Endothelial cell of umbilical vein (primary cell): ENCODE measurements at regions not wholly inside any gene's neighbourhood (a gene's known extent, or its start where the extent isn't known, plus 50 kb on each side); places are given as distances from the start of the nearest gene placed in this dataset.

Experiments used
- BruUV-seq: library from RNA; stranded (reverse); fragments of 400-500 nt; replicated peaks from 2 replicates; lab custom pipeline; 2021; lab: Mats Ljungman, UMichigan
- CTCF ChIA-PET: fragments of 300-600, 350-600 bp; sonication (Branson Sonifier 250); formaldehyde crosslinking; loops from one replicate; lab custom pipeline; 2021; ENCODE audit warnings: antibody characterized with exemption, inconsistent platforms; lab: Charles Lee
- POLR2A ChIA-PET: fragments of 300-600, 350-600 bp; sonication (Branson Sonifier 250); formaldehyde crosslinking; loops from one replicate; lab custom pipeline; 2021; ENCODE audit warnings: antibody characterized with exemption, inconsistent platforms; lab: Charles Lee
- DNase-seq: peaks from one replicate; pipeline ENCODE4 v3.0.0-alpha.2; 2011; ENCODE audit warnings: low read depth, low spot score
- FAIRE-seq: peaks from 2 replicates; lab custom pipeline; 2011; peaks lifted over from hg19 to GRCh38; lab: Jason Lieb, UNC
- H2AFZ ChIP-seq: 2 replicates; pipeline ENCODE4 v1.6.0; 2012; ENCODE audit warnings: low read depth, low read length, control low read depth, inconsistent platforms
- H3K27ac ChIP-seq: 2 replicates; pipeline ENCODE4 v1.5.1; 2011; ENCODE audit warnings: low read depth, mild to moderate bottlenecking, control low read depth, low read length, moderate library complexity; ENCODE audit not compliant: insufficient read depth
- H3K27me3 ChIP-seq, 2 experiments: 2 replicates each; pipeline versions ENCODE4 v1.6.0 to v1.6.1; 2011; ENCODE audit warnings: low read length in 2 of 2, mixed read lengths in 1 of 2; ENCODE audit not compliant: control insufficient read depth in 2 of 2, insufficient read depth in 2 of 2
- H3K36me3 ChIP-seq, 2 experiments: 2 replicates in 1 of 2; 3 replicates in 1 of 2; pipeline ENCODE4 v1.5.1; 2011; ENCODE audit warnings: low read length in 2 of 2, mild to moderate bottlenecking in 1 of 2, moderate library complexity in 1 of 2; ENCODE audit not compliant: control insufficient read depth in 2 of 2, insufficient read depth in 2 of 2; ENCODE audit errors: extremely low read depth in 1 of 2
- H3K4me1 ChIP-seq: 3 replicates; pipeline ENCODE4 v1.5.1; 2011; ENCODE audit warnings: mild to moderate bottlenecking, low read length; ENCODE audit not compliant: control insufficient read depth, insufficient read depth; ENCODE audit errors: extremely low read depth
- H3K4me2 ChIP-seq: 2 replicates; pipeline ENCODE4 v1.6.1; 2011; ENCODE audit warnings: low read length, control low read depth, mixed read lengths; ENCODE audit not compliant: insufficient read depth
- H3K4me3 ChIP-seq, 3 experiments: fragments of 200-600 bp in 1 of 3; sonication (generic), shearing (Covaris generic) in 1 of 3; replicated peaks in 1 of 3; 2 replicates each; pipeline ENCODE4 v1.5.1; 2011 to 2016; ENCODE audit warnings: control low read depth in 3 of 3, low read length in 3 of 3, mild to moderate bottlenecking in 2 of 3, inconsistent platforms in 1 of 3, low read depth in 1 of 3, moderate library complexity in 1 of 3; ENCODE audit not compliant: insufficient read depth in 1 of 3
- H3K79me2 ChIP-seq: 2 replicates; pipeline ENCODE4 v1.6.0; 2012; ENCODE audit warnings: low read length, inconsistent platforms; ENCODE audit not compliant: control insufficient read depth, insufficient read depth
- H3K9ac ChIP-seq: replicated peaks from 2 replicates; pipeline ENCODE3; 2011; ENCODE audit warnings: low read length, control low read depth; ENCODE audit not compliant: insufficient read depth; ENCODE audit errors: extremely low read depth
- H3K9me1 ChIP-seq: replicated peaks from 3 replicates; pipeline ENCODE4 v1.6.0; 2011; ENCODE audit warnings: mild to moderate bottlenecking, low read length; ENCODE audit not compliant: control insufficient read depth, insufficient read depth; ENCODE audit errors: extremely low read depth
- H3K9me3 ChIP-seq: replicated peaks from 2 replicates; pipeline ENCODE4 v1.5.1; 2012; ENCODE audit warnings: low read length, inconsistent platforms; ENCODE audit not compliant: control insufficient read depth, insufficient read depth
- H4K20me1 ChIP-seq: replicated peaks from 2 replicates; pipeline ENCODE3; 2011; ENCODE audit warnings: mild to moderate bottlenecking, low read length; ENCODE audit not compliant: control insufficient read depth, insufficient read depth; ENCODE audit errors: extremely low read depth
- EZH2 ChIP-seq: IDR thresholded peaks from 2 replicates; pipeline ENCODE4 v1.6.1; 2012; ENCODE audit warnings: borderline replicate concordance, low read depth, mild to moderate bottlenecking, moderate library complexity, low read length, inconsistent platforms; ENCODE audit not compliant: severe bottlenecking
- FOS ChIP-seq: IDR thresholded peaks from 2 replicates; pipeline ENCODE4 v1.6.1; 2011; ENCODE audit warnings: mild to moderate bottlenecking, low read length, moderate library complexity, borderline replicate concordance; ENCODE audit not compliant: insufficient read depth
- GATA2 ChIP-seq: IDR thresholded peaks from 2 replicates; pipeline ENCODE4 v1.7.0; 2011; ENCODE audit warnings: low read depth, mild to moderate bottlenecking, moderate library complexity, mixed read lengths, low read length; ENCODE audit not compliant: insufficient read length, insufficient read depth
- JUN ChIP-seq: IDR thresholded peaks from 2 replicates; pipeline ENCODE4 v1.6.1; 2011; ENCODE audit warnings: borderline replicate concordance, low read depth; ENCODE audit not compliant: insufficient read length, insufficient read depth
- MYC ChIP-seq: IDR thresholded peaks from one replicate; pipeline ENCODE4 v1.6.1; 2011; ENCODE audit warnings: mild to moderate bottlenecking, low read depth, low read length
- POLR2A ChIP-seq: IDR thresholded peaks from 2 replicates; pipeline ENCODE4 v1.6.1; 2012; ENCODE audit warnings: low read depth, mild to moderate bottlenecking, control low read depth, low read length
- POLR2AphosphoS5 ChIP-seq: IDR thresholded peaks from 2 replicates; pipeline ENCODE4 v1.6.1; 2012; ENCODE audit warnings: low read depth, mild to moderate bottlenecking, control low read depth, low read length, moderate library complexity; ENCODE audit not compliant: insufficient read depth
- dilution Hi-C: fragments of 300-500 bp; cut with MboI; formaldehyde crosslinking; loops from one replicate; pipeline ENCODE4 v1.15.0; 2019; ENCODE audit warnings: low sequenced_read_pairs; ENCODE audit not compliant: extremely low pct_ligation_motif_present
- intact Hi-C: fragments of 100-400 bp; cut with micrococcal nuclease; formaldehyde crosslinking; loops from one replicate; pipeline ENCODE4 v1.10.0; 2022
- TF ChIP-seq, protein P1 (sequence below), 2 donors: IDR thresholded peaks; 1 replicate in 1 of 2; 2 replicates in 1 of 2; pipeline ENCODE4 v1.5.1; 2011; ENCODE audit warnings: low read length in 2 of 2, mild to moderate bottlenecking in 2 of 2, moderate library complexity in 2 of 2, control low read depth in 1 of 2, inconsistent platforms in 1 of 2, low read depth in 1 of 2; ENCODE audit not compliant: insufficient read depth in 1 of 2; ENCODE audit errors: extremely low read depth in 1 of 2
- TF ChIP-seq, protein P2 (sequence below): IDR thresholded peaks from 2 replicates; pipeline ENCODE4 v1.6.1; 2011; ENCODE audit not compliant: insufficient read depth, insufficient read length

DNA sequence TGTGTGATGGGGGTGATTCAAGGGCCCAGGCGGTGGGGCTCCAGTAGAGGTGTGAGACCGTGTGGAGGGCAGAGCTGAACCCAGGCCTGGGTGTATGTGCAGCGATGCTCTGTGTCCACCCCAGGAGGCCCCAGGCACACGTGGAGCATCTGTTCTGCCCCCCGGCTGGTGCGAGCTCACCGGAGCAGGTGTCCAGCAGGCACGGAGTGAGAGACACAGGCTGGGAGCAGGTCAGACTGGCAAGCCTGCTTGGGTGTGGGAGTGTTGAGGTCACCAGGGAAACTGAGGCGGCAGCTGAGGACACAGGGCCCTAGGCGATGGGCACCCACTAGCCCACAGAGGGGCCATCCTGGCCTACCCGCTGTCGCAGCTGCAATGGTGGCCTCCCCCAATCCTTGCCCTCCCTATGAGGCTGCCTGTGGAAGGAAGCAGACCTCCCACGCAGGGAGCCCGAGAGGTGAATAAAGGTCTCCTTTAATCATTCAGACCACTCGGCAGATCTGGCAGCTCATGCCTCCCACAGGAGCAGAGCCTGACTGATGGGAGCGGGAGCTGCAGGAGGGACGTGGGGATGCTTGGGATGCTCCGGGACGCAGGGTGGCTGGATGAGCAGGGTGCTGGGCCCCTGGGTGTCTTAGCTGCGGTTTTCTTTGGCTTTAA is 1165.1 kb downstream of the BRD1 start:
- Histone ChIP-seq H3K9ac (no peak overlapping the region), H3K79me2 (no peaks in the 10 kb centered on the region), H3K4me2 (no peak overlapping the region), H4K20me1 (no peaks in the 10 kb centered on the region), H2AFZ (no peak overlapping the region), H3K4me1 (no peaks in the 10 kb centered on the region), H3K9me1 (no peaks in the 10 kb centered on the region), H3K27ac (no peak overlapping the region), H3K27me3 (no peaks in the 10 kb centered on the region), H3K36me3 (no peaks in the 10 kb centered on the region), H3K9me3 (peaks cover 6% of the 10 kb centered on the region), H3K4me3 (no peak overlapping the region)
- POLR2A ChIA-PET, result no interaction called here
- TF ChIP-seq GATA2 (no peak), MYC (no peak), POLR2A (no peak), POLR2AphosphoS5 (no peak), EZH2 (no peak)
- TF ChIP-seq, protein P1, sequence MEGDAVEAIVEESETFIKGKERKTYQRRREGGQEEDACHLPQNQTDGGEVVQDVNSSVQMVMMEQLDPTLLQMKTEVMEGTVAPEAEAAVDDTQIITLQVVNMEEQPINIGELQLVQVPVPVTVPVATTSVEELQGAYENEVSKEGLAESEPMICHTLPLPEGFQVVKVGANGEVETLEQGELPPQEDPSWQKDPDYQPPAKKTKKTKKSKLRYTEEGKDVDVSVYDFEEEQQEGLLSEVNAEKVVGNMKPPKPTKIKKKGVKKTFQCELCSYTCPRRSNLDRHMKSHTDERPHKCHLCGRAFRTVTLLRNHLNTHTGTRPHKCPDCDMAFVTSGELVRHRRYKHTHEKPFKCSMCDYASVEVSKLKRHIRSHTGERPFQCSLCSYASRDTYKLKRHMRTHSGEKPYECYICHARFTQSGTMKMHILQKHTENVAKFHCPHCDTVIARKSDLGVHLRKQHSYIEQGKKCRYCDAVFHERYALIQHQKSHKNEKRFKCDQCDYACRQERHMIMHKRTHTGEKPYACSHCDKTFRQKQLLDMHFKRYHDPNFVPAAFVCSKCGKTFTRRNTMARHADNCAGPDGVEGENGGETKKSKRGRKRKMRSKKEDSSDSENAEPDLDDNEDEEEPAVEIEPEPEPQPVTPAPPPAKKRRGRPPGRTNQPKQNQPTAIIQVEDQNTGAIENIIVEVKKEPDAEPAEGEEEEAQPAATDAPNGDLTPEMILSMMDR (IDR thresholded peaks at IDR 0.05; ENCODE audit: extremely low read depth in 1 of 2, insufficient read depth in 1 of 2, low read depth in 1 of 2, low read length in 2 of 2), result no peak
- CTCF ChIA-PET, result no interaction called here
- intact Hi-C loops, result no loop called here
- no TSS peak for BruUV-seq
- DNase-seq, result no peak
- dilution Hi-C loops, result no loop called here
- no peak for FAIRE-seq

DNA sequence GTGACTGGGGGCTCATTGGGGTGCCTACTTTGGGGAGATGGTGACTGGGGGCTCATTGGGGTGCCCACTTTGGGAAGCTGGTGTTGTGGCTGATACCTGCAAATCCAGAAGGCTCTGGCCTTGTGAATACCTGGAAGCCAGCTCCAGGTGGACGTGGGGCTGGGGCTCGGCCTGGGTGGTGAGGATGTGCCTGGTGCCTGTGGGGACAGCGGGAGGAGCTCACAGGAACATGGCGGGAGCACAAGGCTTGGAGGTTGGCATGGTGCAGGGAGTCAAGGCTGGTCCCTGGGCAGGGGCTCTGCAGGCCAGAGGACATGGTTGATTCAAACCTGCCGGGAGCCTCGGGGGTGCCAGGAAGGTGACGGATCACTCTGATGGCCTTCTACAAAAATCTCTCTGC is 1165.7 kb downstream of the BRD1 start:
- no peak overlapping the region for H3K27ac ChIP-seq
- ChIA-PET POLR2A (no interaction called here), CTCF (no interaction called here)
- H3K36me3 ChIP-seq, result no peaks in the 10 kb centered on the region
- no peak overlapping the region for H3K4me2 ChIP-seq
- H2AFZ ChIP-seq, result no peak overlapping the region
- FAIRE-seq (no peak), DNase-seq (no peak)
- H3K4me1 ChIP-seq, result no peaks in the 10 kb centered on the region
- no peaks in the 10 kb centered on the region for H3K9me1 ChIP-seq
- no peaks in the 10 kb centered on the region for H3K27me3 ChIP-seq
- H4K20me1 ChIP-seq, result no peaks in the 10 kb centered on the region
- H3K79me2 ChIP-seq, result no peaks in the 10 kb centered on the region
- no TSS peak for BruUV-seq
- TF ChIP-seq JUN (no peak), MYC (no peak), POLR2AphosphoS5 (no peak), POLR2A (no peak), GATA2 (no peak), EZH2 (no peak), FOS (no peak)
- TF ChIP-seq, protein P2, sequence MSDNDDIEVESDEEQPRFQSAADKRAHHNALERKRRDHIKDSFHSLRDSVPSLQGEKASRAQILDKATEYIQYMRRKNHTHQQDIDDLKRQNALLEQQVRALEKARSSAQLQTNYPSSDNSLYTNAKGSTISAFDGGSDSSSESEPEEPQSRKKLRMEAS, result no peak
- TF ChIP-seq, protein P1 (IDR thresholded peaks at IDR 0.05; ENCODE audit: extremely low read depth in 1 of 2, insufficient read depth in 1 of 2, low read depth in 1 of 2, low read length in 2 of 2), result no peak
- H3K9me3 ChIP-seq, result peaks cover 6% of the 10 kb centered on the region
- intact Hi-C loops, result no loop called here
- dilution Hi-C loops, result no loop called here
- H3K4me3 ChIP-seq, result no peak overlapping the region
- no peak overlapping the region for H3K9ac ChIP-seq
